ENCODE measurements at regions not wholly inside any gene's neighbourhood (a gene's known extent, or its start where the extent isn't known, plus 50 kb on each side); places are given as distances from the start of the nearest gene placed in this dataset.

DNA sequence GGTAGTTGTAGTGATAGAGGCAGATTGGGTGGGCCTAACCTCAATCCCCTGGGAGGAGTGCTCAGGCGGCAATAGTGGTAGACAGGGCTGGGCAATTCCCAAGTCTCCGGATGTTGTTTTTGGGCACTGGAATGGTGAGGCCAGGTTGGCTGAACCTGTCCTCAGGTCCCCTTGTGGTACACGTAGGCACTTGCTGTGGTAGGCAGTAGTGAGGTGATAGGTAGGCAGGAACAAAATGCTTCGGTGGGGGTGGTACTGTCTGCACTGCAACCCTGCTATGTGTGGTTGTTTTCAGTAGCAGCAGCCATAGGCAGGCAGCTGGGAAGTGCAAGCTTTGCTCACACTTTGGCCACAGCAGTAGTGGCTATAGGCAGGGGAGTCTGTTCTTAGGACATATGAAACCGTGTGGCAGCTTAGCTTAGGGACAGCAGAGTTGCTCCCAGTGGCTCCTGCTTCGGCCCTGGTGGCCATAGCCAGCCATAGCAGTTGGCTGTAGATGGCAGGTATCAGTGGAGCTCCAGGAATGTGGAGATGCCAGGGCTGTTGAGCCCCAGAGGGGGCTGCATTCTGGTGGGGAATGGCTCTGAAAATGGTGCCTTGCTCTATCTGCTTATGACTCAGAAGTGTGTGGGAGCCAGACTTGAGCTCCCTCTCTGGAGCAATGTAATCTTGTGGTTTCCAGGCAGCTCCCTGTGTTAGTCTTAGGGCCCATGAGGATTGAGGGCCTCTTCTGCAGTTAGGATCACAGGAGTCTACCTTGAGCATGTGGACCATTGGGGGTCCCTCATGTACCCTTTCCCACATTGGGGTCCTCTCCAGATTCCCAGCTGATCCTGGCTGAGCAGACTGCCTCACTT, 241.8 kb upstream of the BMP2 start:
- WGBS (ENCODE audit: extremely low coverage, insufficient read length, low lambda C conversion rate) = no CpG with 5 or more reads among the region's 6 CpGs
- H4K91ac ChIP-seq (ENCODE audit: insufficient read length, low read depth, low read length) = no peak overlapping the region
- no peak overlapping the region for H3K4ac ChIP-seq (ENCODE audit: low read depth, low read length)
- no peak overlapping the region for H3T11ph ChIP-seq (ENCODE audit: low read length)
- Mint-ChIP-seq H3K27ac (no peak overlapping the region), H3K27me3 (ENCODE audit: low read depth) (peaks cover 2% of the 10 kb centered on the region; the same call in 1 of the 2 replicates), H3K36me3 (ENCODE audit: insufficient read depth in 1 of 3, low read depth in 3 of 3) (no peaks in the 10 kb centered on the region), H3K4me1 (no peaks in the 10 kb centered on the region), H3K9me3 (peaks cover 6 to 7% of the 10 kb centered on the region in 2 experiments), H3K4me3 (no peak overlapping the region)
- DNase-seq = peak; percentile 76
- H2AK5ac ChIP-seq (ENCODE audit: insufficient read length, low read length) = no peak overlapping the region
- peaks cover 2% of the 10 kb centered on the region; the same call in 1 of the 2 replicates for H3K27me3 ChIP-seq (ENCODE audit: insufficient read depth, low read length)
- no peak overlapping the region for H2BK12ac ChIP-seq (ENCODE audit: insufficient read length, low read depth, low read length)
- H2BK120ac ChIP-seq (ENCODE audit: low read depth, low read length, poor library complexity, severe bottlenecking) = no peak overlapping the region
- no peak overlapping the region for H4K5ac ChIP-seq (ENCODE audit: insufficient read length, low read depth, low read length)
- H3K79me2 ChIP-seq (ENCODE audit: insufficient read depth, low read length) = no peaks in the 10 kb centered on the region
- no peak overlapping the region; the same call in 1 of the 2 replicates for H3K14ac ChIP-seq (ENCODE audit: insufficient read depth, low read length)
- no peak overlapping the region for H3K56ac ChIP-seq (ENCODE audit: insufficient read length, low read depth, low read length)
- H3K4me2 ChIP-seq (ENCODE audit: insufficient read depth, insufficient read length, low read length) = no peak overlapping the region
- no peak overlapping the region for H2BK20ac ChIP-seq (ENCODE audit: low read depth, low read length, poor library complexity, severe bottlenecking)
- no peak overlapping the region for H3K18ac ChIP-seq (ENCODE audit: insufficient read length, low read depth, low read length)
- no peak overlapping the region for H4K8ac ChIP-seq (replicated peaks; ENCODE audit: insufficient read length, low read depth, low read length)
- no peak overlapping the region for H2BK15ac ChIP-seq (ENCODE audit: low read depth, low read length)
- no peaks in the 10 kb centered on the region for H3K23me2 ChIP-seq (ENCODE audit: insufficient read length, low read depth, low read length, poor library complexity, severe bottlenecking)
- no peaks in the 10 kb centered on the region for H3K9me3 ChIP-seq (ENCODE audit: control insufficient read depth, low read depth, low read length)
- no peak overlapping the region for H3K27ac ChIP-seq (ENCODE audit: insufficient read length, low read depth, low read length)
- no peak overlapping the region for H2BK5ac ChIP-seq (ENCODE audit: insufficient read length, low read length)
- TF ChIP-seq, protein P1, sequence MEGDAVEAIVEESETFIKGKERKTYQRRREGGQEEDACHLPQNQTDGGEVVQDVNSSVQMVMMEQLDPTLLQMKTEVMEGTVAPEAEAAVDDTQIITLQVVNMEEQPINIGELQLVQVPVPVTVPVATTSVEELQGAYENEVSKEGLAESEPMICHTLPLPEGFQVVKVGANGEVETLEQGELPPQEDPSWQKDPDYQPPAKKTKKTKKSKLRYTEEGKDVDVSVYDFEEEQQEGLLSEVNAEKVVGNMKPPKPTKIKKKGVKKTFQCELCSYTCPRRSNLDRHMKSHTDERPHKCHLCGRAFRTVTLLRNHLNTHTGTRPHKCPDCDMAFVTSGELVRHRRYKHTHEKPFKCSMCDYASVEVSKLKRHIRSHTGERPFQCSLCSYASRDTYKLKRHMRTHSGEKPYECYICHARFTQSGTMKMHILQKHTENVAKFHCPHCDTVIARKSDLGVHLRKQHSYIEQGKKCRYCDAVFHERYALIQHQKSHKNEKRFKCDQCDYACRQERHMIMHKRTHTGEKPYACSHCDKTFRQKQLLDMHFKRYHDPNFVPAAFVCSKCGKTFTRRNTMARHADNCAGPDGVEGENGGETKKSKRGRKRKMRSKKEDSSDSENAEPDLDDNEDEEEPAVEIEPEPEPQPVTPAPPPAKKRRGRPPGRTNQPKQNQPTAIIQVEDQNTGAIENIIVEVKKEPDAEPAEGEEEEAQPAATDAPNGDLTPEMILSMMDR (conservative IDR thresholded peaks at IDR 0.05) = peak; percentile 64
- H3K79me1 ChIP-seq (ENCODE audit: insufficient read depth, low read depth, low read length, poor library complexity, severe bottlenecking) = no peaks in the 10 kb centered on the region
- no peak overlapping the region for H2AFZ ChIP-seq (ENCODE audit: low read length)
- H3K9ac ChIP-seq (ENCODE audit: extremely low read depth, insufficient read length, low read length) = no peak overlapping the region
- H3K4me1 ChIP-seq (ENCODE audit: insufficient read depth, low read length) = no peaks in the 10 kb centered on the region
- no peaks in the 10 kb centered on the region for H4K20me1 ChIP-seq (ENCODE audit: control insufficient read depth, insufficient read depth, insufficient read length)
- no peak overlapping the region for H3K23ac ChIP-seq (ENCODE audit: insufficient read length, low read depth, low read length)

Measured in H9 (cell line).